ENCODE measurements at regions not wholly inside any gene's neighbourhood (a gene's known extent, or its start where the extent isn't known, plus 50 kb on each side); places are given as distances from the start of the nearest gene placed in this dataset.

DNA sequence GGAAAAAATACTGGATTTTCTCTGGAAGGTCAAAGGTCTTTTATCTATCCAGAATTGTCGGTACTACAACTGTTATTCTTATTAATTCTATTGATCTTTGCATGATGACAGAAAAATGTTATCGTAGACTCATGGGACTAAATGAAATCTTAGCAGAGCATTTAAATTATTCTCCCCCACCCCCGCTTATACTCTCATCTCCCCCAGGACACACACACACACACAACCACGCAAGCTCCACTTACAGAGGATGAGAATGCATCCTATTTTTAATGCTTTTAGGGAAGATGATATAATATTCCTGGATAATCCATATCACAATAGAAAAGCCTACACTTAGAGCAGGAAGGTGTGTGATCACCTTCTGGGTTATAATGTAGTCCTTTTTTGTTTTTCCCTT is 91.9 kb upstream of the STARD13 start:
- intact Hi-C loops (cut with micrococcal nuclease) = no loop called here
- no peaks in the 10 kb centered on the region for H3K9me3 Mint-ChIP-seq
- no peak overlapping the region for H3K4me3 Mint-ChIP-seq (ENCODE audit: low read depth)
- H3K4me1 Mint-ChIP-seq (ENCODE audit: low read depth) = no peaks in the 10 kb centered on the region
- H3K27me3 Mint-ChIP-seq (ENCODE audit: low read depth) = peaks cover 1% of the 10 kb centered on the region
- no peak for DNase-seq (ENCODE audit: low spot score)
- H3K36me3 Mint-ChIP-seq (ENCODE audit: low read depth) = no peaks in the 10 kb centered on the region
- H3K27ac Mint-ChIP-seq = no peak overlapping the region

DNA sequence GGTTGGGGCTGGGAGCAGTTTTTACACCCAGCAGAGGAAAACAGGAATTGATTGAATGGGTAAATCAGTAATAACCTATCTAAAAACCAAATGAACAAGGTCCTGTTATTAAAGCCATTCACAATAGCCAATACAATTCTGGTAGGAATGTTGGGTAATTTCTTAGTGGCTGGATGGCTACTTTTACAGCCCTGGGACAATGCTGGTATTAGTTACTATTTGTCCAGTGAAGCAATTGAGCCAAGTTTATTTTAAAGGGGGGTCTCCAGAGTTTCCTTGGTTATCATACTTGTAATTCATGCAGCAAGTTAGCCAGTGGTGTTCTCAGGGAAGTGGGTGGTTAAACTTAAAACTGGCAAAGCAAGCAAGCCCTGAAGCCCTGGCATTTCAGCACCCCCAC is 92.3 kb upstream of the STARD13 start:
- no peak overlapping the region for H3K27ac Mint-ChIP-seq
- no peak overlapping the region for H3K4me3 Mint-ChIP-seq (ENCODE audit: low read depth)
- no peaks in the 10 kb centered on the region for H3K4me1 Mint-ChIP-seq (ENCODE audit: low read depth)
- peaks cover 1% of the 10 kb centered on the region for H3K27me3 Mint-ChIP-seq (ENCODE audit: low read depth)
- H3K36me3 Mint-ChIP-seq (ENCODE audit: low read depth) = no peaks in the 10 kb centered on the region
- intact Hi-C loops (cut with micrococcal nuclease) = no loop called here
- no peak for DNase-seq (ENCODE audit: low spot score)
- H3K9me3 Mint-ChIP-seq = no peaks in the 10 kb centered on the region

DNA sequence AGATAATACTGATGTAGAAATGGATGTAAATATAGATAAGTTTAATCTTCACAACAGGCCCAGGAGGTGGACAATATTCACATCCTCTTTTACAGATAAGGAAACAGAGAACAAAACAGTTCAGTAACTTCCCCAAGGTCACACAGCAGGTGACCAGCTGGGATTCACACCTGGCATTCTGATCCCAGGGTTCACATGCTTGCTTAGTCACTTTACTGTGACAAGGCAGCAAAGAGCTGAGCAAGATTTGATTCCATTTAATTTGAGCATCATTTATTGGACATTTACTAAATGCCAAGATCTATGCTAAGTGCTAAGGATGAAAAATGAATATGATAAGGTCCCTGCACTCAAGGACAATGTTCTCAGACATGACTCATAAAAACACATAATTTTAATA is 94.1 kb upstream of the STARD13 start:
- Mint-ChIP-seq H3K27me3 (ENCODE audit: low read depth) (peaks cover 1% of the 10 kb centered on the region), H3K9me3 (no peaks in the 10 kb centered on the region), H3K36me3 (ENCODE audit: low read depth) (no peaks in the 10 kb centered on the region), H3K27ac (no peak overlapping the region), H3K4me1 (ENCODE audit: low read depth) (no peaks in the 10 kb centered on the region), H3K4me3 (ENCODE audit: low read depth) (no peak overlapping the region)
- no peak for DNase-seq (ENCODE audit: low spot score)
- intact Hi-C loops (cut with micrococcal nuclease) = no loop called here

DNA sequence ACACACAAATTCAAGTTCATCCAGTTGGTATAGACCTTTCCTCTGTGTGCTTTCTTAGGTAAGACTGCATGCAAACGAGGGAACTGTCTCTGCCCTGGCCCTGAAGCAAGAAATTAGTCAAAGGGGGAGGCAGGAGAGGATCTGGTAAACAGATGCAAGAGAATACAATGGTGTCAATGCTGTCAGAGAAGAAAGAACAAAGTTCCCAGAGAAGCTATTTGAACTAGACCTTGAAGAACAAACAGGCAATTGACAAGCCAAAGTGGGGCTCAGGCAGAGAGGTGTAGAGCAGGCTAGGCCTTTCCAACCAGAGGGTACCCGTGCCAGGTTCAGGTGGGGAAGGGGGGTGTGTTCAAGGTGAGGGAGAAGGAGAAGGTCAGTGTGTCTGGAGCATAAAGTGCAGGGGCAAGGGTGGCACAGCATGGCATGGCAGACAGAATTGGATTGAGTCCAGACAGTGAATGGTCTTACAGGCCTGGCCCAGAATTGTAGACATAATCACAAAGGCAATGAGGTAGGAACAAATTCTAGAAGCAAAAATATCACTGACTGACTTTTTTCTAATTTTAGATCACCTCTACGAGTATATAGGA is 95.0 kb upstream of the STARD13 start:
- Mint-ChIP-seq H3K4me1 (ENCODE audit: low read depth) (no peaks in the 10 kb centered on the region), H3K9me3 (no peaks in the 10 kb centered on the region), H3K27ac (no peak overlapping the region), H3K27me3 (ENCODE audit: low read depth) (peaks cover 1% of the 10 kb centered on the region), H3K4me3 (ENCODE audit: low read depth) (no peak overlapping the region), H3K36me3 (ENCODE audit: low read depth) (no peaks in the 10 kb centered on the region)
- intact Hi-C loops (cut with micrococcal nuclease) = no loop called here
- no peak for DNase-seq (ENCODE audit: low spot score)

DNA sequence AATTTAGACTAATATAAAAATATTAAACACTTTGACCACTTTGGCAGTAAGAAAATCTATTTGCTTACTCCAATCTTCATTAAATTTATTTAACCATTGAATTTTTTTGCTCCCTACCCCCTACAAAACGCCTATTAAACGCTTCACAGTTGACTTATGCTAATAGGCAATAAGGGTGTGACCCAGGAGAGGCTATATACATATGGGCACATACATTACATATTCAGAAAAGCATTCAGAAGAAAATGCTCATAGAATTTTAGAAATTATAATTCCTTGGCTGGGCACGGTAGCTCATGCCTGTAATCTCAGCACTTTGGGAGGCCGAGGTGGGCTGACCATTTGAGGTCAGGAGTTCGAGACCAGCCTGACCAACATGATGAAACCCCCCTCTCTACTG is 95.6 kb upstream of the STARD13 start:
- no peak for DNase-seq (ENCODE audit: low spot score)
- Mint-ChIP-seq H3K9me3 (no peaks in the 10 kb centered on the region), H3K27ac (no peak overlapping the region), H3K4me3 (ENCODE audit: low read depth) (no peak overlapping the region), H3K4me1 (ENCODE audit: low read depth) (no peaks in the 10 kb centered on the region), H3K36me3 (ENCODE audit: low read depth) (no peaks in the 10 kb centered on the region), H3K27me3 (ENCODE audit: low read depth) (peaks cover 1% of the 10 kb centered on the region)
- intact Hi-C loops (cut with micrococcal nuclease) = no loop called here

DNA sequence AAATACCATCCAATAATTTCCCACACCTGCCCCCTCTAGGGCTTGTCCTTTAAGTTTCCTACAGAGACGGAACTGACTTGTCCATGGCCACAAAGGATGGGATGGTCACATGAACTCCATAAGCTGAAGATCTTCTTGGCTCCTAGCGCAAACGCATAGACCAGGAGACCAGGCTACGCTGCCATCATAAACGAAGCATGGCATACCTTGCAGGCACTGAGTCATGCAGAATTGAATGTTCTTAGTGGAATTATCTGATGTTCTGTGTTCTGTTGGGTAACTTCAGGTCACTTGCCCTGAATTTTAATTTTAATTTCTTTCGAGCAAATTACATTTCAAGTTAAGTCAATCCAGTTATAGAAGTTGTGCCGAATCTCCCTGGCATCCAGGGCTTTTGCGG is 96.4 kb upstream of the STARD13 start:
- intact Hi-C loops (cut with micrococcal nuclease) = no loop called here
- H3K9me3 Mint-ChIP-seq = no peaks in the 10 kb centered on the region
- no peak for DNase-seq (ENCODE audit: low spot score)
- no peak overlapping the region for H3K4me3 Mint-ChIP-seq (ENCODE audit: low read depth)
- H3K4me1 Mint-ChIP-seq (ENCODE audit: low read depth) = no peaks in the 10 kb centered on the region
- no peaks in the 10 kb centered on the region for H3K36me3 Mint-ChIP-seq (ENCODE audit: low read depth)
- H3K27ac Mint-ChIP-seq = no peak overlapping the region
- peaks cover 1% of the 10 kb centered on the region for H3K27me3 Mint-ChIP-seq (ENCODE audit: low read depth)

DNA sequence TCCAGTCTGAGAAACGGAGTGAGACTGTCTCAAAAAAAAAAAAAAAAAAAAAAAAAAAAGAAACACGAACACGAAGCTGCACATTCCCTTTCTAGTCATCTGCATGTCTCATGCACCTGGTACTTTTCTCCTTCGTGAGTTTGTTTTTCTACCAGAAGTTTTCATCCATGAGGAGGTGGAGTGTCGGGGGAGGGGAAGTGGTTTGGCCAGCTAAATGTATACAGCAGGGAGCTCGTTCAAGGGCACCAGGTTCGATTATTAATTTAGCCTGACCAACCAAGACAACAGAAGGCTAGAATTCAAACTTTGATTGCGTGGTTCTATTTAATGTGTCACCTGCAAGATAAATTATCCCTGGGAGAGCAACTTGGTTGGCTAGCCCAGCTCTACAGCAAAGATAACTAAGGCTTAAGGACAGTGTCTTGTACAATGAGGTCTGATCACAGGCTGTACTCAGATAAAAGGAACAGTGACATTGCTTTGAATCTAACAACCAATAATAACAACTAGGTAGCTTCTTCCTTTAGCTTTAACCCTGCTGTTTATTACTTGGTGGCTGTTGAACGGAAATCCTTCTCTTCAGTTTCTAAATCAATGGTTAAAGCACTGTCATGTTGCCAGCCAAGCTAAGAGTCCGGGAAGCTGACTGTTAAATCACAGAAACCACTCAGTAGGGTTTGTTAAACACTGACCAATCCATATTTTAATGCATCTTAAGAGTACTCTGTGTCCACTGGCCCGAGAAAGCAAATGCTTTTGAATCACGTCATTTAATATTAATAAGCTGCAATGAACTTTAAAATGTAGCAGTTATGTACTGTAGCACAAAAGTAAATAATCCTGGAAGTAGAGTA is 98.4 kb upstream of the STARD13 start:
- H3K36me3 Mint-ChIP-seq (ENCODE audit: low read depth) = no peaks in the 10 kb centered on the region
- intact Hi-C loops (cut with micrococcal nuclease) = no loop called here

DNA sequence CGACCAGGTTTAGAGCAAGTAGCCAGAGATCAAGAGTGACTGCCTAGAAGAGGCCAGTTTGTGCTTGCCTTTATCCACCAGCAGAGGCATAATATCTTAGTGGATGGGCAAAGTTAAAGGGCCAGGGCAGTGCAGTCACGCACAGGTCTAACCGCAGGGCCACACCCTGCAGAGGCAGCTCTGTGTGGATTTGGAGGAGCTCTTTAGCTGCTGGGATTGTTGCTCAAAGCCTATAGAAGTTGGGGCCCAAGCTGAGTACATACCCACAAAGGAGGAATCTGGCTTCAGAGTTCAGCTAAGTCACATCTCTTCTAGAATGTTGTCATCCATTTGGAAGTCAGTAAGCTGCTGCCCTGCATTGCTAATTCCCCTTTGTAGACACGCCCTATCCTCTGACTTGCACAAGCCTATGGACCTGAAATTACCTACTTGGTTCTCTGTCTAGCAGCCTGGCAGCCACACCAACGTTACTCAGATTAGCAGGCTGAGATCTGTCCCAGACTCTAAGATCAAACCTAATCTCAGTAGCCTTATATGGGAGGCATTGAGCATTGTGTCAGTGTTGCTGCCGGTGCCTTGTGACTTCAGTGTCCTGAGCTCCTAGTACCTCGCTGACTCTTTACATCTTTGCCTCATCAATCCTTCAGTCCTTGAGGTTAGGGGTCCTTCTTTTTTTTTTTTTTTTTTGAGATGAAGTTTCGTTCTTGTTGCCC is 102.9 kb upstream of the STARD13 start:
- no peaks in the 10 kb centered on the region for H3K27me3 Mint-ChIP-seq (ENCODE audit: low read depth)
- H3K9me3 Mint-ChIP-seq = no peaks in the 10 kb centered on the region
- H3K4me3 Mint-ChIP-seq (ENCODE audit: low read depth) = no peak overlapping the region
- intact Hi-C loops (cut with micrococcal nuclease) = no loop called here
- H3K27ac Mint-ChIP-seq = no peak overlapping the region
- no peaks in the 10 kb centered on the region for H3K36me3 Mint-ChIP-seq (ENCODE audit: low read depth)
- DNase-seq (ENCODE audit: low spot score) = no peak
- H3K4me1 Mint-ChIP-seq (ENCODE audit: low read depth) = no peaks in the 10 kb centered on the region

More for the DNA sequence above, 98.4 kb upstream of the STARD13 start:
- Mint-ChIP-seq H3K4me1 (ENCODE audit: low read depth) (no peaks in the 10 kb centered on the region), H3K27me3 (ENCODE audit: low read depth) (no peaks in the 10 kb centered on the region), H3K9me3 (no peaks in the 10 kb centered on the region), H3K27ac (no peak overlapping the region), H3K4me3 (ENCODE audit: low read depth) (no peak overlapping the region)
- DNase-seq (ENCODE audit: low spot score) = no peak

DNA sequence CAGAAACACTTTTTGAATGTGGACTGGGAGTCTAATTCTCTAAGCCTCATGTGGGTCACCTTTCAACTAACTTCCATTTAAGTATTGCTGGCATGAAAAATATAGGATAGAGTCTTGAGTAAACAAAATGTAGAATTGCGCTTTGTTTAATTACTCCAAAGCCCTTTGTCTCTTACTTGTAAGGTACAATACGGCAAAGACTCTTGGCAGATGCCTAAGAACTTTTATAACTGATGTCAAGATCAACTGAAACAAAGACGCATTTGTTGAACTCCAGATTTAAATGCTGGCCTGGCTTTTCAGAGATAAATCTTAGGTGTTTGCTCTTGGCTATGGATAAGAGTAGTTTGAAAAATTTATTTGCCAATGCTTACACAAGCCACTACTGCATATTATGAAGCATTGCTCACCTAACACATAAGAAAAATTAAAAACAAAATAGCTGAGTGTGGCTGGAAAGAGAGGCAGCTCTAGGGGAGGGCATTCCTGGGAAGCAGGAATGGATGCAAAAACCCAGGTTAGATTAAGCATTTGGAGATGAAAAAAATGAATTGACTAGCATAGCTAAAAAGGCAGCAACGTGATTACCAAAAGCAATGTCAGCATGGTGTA is 107.3 kb upstream of the STARD13 start:
- Mint-ChIP-seq H3K27me3 (ENCODE audit: low read depth) (no peaks in the 10 kb centered on the region), H3K4me1 (ENCODE audit: low read depth) (no peaks in the 10 kb centered on the region), H3K36me3 (ENCODE audit: low read depth) (no peaks in the 10 kb centered on the region), H3K4me3 (ENCODE audit: low read depth) (no peak overlapping the region), H3K27ac (no peak overlapping the region), H3K9me3 (no peaks in the 10 kb centered on the region)
- intact Hi-C loops (cut with micrococcal nuclease) = no loop called here
- DNase-seq (ENCODE audit: low spot score) = no peak

DNA sequence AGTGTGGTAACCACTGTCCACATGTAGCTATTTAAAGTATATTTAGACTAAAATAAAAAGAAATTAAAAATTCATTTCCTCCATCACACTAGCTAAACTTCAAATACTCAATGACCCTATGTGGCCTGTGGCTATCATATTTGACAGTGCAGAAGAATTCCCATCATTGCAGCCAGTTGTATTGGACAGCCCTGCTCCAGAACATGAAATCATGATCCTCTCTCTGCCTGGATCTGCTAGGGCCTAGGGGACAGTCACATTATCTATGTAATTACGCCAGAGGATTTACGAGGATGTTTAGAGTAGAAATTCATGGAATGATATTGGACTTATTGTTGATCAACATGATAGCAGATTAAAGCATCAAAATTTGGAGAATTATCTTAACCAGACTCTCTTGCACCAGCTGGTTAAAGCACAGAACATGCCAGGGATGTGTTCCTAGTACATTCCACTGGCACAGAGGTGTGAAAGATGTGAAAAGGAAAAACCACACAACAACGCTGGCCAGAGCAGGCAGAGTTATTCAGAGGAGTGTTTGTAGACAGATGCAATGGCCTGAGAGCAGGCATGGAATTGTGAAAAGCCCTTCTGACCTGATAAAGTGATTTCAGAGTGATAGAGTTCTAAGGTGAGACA is 108.9 kb upstream of the STARD13 start:
- no peak overlapping the region for H3K4me3 Mint-ChIP-seq (ENCODE audit: low read depth)
- intact Hi-C loops (cut with micrococcal nuclease) = no loop called here
- no peaks in the 10 kb centered on the region for H3K4me1 Mint-ChIP-seq (ENCODE audit: low read depth)
- DNase-seq (ENCODE audit: low spot score) = no peak
- no peak overlapping the region for H3K27ac Mint-ChIP-seq
- no peaks in the 10 kb centered on the region for H3K27me3 Mint-ChIP-seq (ENCODE audit: low read depth)
- H3K36me3 Mint-ChIP-seq (ENCODE audit: low read depth) = no peaks in the 10 kb centered on the region
- H3K9me3 Mint-ChIP-seq = no peaks in the 10 kb centered on the region

DNA sequence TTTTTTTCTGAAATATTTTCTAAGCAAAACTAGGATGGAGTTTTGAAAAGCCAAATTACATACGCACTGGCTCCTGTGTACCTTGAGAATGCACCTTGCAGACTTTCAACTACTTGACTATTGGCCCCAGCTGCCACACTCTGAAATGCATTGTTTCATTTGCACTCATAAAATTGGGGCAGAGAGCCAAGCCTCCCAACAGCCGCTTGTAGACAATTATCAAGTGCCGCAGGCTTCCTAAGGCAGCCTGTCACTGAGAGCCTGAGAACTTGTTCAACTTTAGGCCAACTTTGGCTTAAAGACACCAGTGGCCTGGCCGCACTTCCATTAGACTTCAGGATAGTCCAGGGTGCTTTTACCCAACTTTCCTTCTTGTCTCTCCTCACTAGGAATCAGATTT is 115.7 kb upstream of the STARD13 start:
- Mint-ChIP-seq H3K4me3 (ENCODE audit: low read depth) (no peak overlapping the region), H3K9me3 (no peaks in the 10 kb centered on the region), H3K36me3 (ENCODE audit: low read depth) (no peaks in the 10 kb centered on the region), H3K27me3 (ENCODE audit: low read depth) (no peaks in the 10 kb centered on the region), H3K4me1 (ENCODE audit: low read depth) (no peaks in the 10 kb centered on the region), H3K27ac (no peak overlapping the region)
- no peak for DNase-seq (ENCODE audit: low spot score)
- intact Hi-C loops (cut with micrococcal nuclease) = no loop called here

DNA sequence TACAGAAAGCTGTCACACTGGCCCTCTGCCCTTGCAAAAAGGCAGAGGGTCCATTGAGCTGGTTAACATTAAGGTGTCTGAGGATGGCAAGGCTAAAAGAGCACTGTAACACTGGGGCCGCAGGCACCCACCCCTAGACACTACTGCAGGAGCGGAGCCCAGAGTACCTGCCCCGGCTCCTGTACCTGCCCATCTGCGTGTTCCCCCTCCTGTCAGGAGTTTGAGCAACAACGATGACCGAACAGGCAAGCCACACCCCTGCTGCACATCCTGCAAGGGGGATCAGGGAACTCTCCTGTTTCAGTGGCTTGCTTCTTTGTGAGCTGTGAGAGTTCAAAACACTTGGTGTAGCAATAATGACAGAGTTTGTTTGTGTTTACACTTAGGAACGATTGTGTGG is 117.4 kb upstream of the STARD13 start:
- H3K27ac Mint-ChIP-seq = no peak overlapping the region

More for the DNA sequence above, 117.4 kb upstream of the STARD13 start:
- no peak for DNase-seq (ENCODE audit: low spot score)
- H3K4me3 Mint-ChIP-seq (ENCODE audit: low read depth) = no peak overlapping the region
- no peaks in the 10 kb centered on the region for H3K27me3 Mint-ChIP-seq (ENCODE audit: low read depth)
- H3K36me3 Mint-ChIP-seq (ENCODE audit: low read depth) = no peaks in the 10 kb centered on the region
- no peaks in the 10 kb centered on the region for H3K4me1 Mint-ChIP-seq (ENCODE audit: low read depth)
- intact Hi-C loops (cut with micrococcal nuclease) = no loop called here
- H3K9me3 Mint-ChIP-seq = no peaks in the 10 kb centered on the region

Data from activated T-helper 2 cell treated with anti-CD3 and anti-CD28 coated beads, Interferon-gamma antibody, Interleukin-2, Interleukin-4, amounts not matched to agents 10 μg/mL and 5 μg/mL and 100 μg/mL, durations not matched to agents 14 hours and 24 hours and 36 hours (primary cell).